ENCODE measurements at regions not wholly inside any gene's neighbourhood (a gene's known extent, or its start where the extent isn't known, plus 50 kb on each side); places are given as distances from the start of the nearest gene placed in this dataset.
A peak's percentile ranks its signal among the peaks of the same experiment; 100 is the strongest.

DNA sequence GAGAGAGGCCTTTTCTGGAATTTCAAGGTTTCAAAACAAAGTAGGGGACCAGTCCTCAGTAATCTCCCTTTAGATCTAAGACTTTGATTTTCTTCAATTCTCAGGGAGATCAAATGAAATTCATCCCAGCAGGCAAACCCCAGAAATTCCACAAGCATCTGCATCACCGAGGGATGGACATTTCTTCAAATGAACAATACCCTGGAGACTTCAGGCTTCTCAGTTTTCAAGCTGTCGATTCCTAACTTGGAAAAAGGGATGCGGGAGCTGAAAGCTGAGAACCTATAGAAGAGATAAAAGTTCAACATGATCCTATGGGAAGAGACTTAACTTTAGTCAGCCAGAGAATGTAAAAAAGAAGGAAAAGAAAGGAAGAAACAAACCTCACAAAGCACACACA is 296.9 kb upstream of the CDH5 start:
- TF ChIP-seq Cebpa-rat (IDR thresholded peaks at IDR 0.05), result no peak
- Histone ChIP-seq H3K4me1 (no peaks in the 10 kb centered on the region), H4K20me1 (no peaks in the 10 kb centered on the region), H3K27ac (no peak overlapping the region), H3K4me2 (no peak overlapping the region), H3K9me3 (replicated peaks in 1 of 11) (peaks cover 0 to 32% (median 11%) of the 10 kb centered on the region in 11 experiments; a peak in 13 of 22 replicates), H3K36me3 (no peaks in the 10 kb centered on the region), H3K9ac (no peak overlapping the region), H3K4me3 (no peak overlapping the region), H3K27me3 (no peaks in the 10 kb centered on the region)

DNA sequence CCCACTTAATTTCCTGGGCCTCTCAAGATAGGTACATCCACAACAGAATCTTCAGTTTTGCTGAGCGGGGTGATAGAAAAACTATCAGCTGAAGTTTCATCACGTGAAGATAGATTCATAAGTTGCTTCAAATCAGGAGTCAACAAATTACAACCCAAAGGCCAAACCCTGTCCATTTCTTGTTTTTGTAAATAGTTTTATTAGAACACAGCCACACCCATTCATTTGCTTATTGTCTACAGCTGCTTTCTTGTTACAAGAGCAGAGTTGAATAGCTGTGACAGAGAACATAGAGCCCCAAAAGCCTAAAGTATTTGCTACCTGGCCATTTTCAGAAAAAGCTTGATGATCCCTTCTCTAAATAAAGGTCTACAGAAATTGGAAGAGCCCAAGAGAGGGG is 300.1 kb upstream of the CDH5 start:
- Histone ChIP-seq H3K27ac (no peak overlapping the region), H3K4me2 (no peak overlapping the region), H3K9me3 (replicated peaks in 1 of 11) (peaks cover 0 to 11% (median 0%) of the 10 kb centered on the region in 11 experiments; a peak in 9 of 22 replicates), H3K4me3 (no peak overlapping the region), H4K20me1 (no peaks in the 10 kb centered on the region), H3K36me3 (no peaks in the 10 kb centered on the region), H3K27me3 (no peaks in the 10 kb centered on the region), H3K4me1 (peaks cover 0 to 4% (median 0%) of the 10 kb centered on the region in 10 experiments; a peak in 6 of 20 replicates), H3K9ac (no peak overlapping the region)
- TF ChIP-seq Cebpa-rat (IDR thresholded peaks at IDR 0.05), result no peak

DNA sequence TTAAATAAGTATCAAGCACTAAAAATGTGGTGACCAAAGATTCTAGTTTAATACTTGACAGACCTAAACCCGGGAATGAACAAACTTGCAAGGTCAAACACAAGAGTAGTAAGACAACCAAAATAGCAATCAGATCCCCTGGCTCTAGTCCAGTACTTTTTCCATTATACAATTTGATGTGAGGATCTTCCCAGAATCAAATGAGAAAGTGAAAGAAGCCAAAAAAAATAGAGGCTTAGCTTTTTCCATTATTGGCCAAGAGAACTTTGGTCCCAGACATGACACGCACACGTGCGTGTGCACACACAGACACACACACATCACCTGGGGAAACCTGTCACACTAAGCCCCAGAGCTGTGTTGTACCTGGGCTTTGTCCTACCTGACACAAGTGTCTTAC is 300.6 kb upstream of the CDH5 start:
- H3K27ac ChIP-seq, result no peak overlapping the region
- no peak overlapping the region for H3K4me2 ChIP-seq
- H3K36me3 ChIP-seq, result no peaks in the 10 kb centered on the region
- H3K9me3 ChIP-seq (replicated peaks in 1 of 11), result peaks cover 0 to 6% (median 0%) of the 10 kb centered on the region in 11 experiments; a peak in 4 of 22 replicates
- no peak overlapping the region for H3K9ac ChIP-seq
- H3K4me1 ChIP-seq, result peaks cover 0 to 8% (median 2%) of the 10 kb centered on the region in 10 experiments; a peak in 6 of 20 replicates
- no peaks in the 10 kb centered on the region for H3K27me3 ChIP-seq
- H4K20me1 ChIP-seq, result no peaks in the 10 kb centered on the region
- no peak overlapping the region for H3K4me3 ChIP-seq
- TF ChIP-seq Cebpa-rat (IDR thresholded peaks at IDR 0.05), result no peak

DNA sequence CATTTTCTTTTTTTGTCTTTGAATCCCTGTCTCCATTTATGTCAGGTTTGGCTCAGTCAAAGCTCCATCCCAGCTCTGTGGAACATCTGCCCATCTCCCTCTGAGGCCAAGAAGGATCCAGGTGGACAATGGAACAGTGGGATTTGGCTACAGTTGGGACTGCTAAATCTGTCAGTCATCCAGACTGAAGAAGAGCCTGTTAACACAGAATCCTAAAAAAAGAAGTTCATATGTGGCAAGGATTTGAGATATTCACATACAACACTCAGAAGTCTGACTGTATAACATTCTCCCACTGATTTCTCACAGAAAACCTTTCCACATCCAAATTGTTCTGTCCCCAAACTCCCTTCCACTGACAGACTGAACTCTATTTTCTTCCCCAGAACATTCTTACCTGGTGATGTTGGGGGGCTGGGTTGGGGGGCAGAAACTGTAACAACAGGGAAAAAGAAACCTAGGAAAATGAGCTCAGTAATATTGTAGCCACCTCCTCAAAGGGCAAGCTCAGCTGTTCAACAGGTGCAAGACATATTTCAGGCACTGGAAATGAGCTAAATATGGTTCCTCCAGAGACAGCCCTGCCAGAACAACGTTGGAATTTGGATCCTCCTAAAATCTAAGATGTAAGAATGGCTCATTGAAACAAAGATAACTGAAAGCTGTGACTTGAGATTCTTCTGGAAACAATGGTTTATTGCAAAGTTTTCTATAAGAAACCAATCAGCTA is 301.5 kb upstream of the CDH5 start:
- H3K9ac ChIP-seq, result no peak overlapping the region
- H3K9me3 ChIP-seq (replicated peaks in 1 of 11), result no peaks in the 10 kb centered on the region
- H3K4me3 ChIP-seq, result no peak overlapping the region
- no peak for TF ChIP-seq Cebpa-rat (IDR thresholded peaks at IDR 0.05)
- H3K4me2 ChIP-seq, result 0 out of 22 replicates have a peak overlapping the region, but pooled peaks of 1 of the 11 experiments have one; percentile 1
- no peaks in the 10 kb centered on the region for H3K36me3 ChIP-seq
- no peaks in the 10 kb centered on the region for H4K20me1 ChIP-seq
- no peak overlapping the region for H3K27ac ChIP-seq
- H3K27me3 ChIP-seq, result no peaks in the 10 kb centered on the region
- H3K4me1 ChIP-seq, result peaks cover 0 to 15% (median 3%) of the 10 kb centered on the region in 10 experiments; a peak in 9 of 20 replicates

DNA sequence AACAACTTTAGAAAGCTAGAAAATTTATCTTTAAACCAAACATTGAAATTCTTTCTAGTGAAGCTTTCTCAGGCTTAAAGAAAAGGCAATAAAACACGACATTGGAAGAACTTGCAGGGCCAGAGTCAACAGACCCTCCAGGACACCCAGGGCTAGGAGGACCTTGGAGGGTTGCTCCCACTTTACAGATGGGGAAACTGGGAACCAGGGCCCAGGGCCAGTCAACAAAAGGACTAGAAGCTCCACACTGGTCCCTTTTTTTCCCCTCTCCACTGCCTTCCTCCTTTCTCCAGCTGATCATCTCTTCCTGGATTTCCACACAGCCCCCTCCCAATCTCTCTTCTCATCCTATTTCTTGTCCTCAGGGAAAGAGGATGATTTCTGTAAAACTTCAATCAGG is 307.7 kb upstream of the CDH5 start:
- no peak overlapping the region for H3K4me3 ChIP-seq
- H3K27ac ChIP-seq, result no peak overlapping the region
- no peak for TF ChIP-seq Cebpa-rat (IDR thresholded peaks at IDR 0.05)
- H3K4me2 ChIP-seq, result no peak overlapping the region
- peaks cover 16 to 41% (median 23%) of the 10 kb centered on the region in 10 experiments for H3K4me1 ChIP-seq
- no peaks in the 10 kb centered on the region for H3K36me3 ChIP-seq
- H3K9me3 ChIP-seq (replicated peaks in 1 of 11), result no peaks in the 10 kb centered on the region
- no peaks in the 10 kb centered on the region for H3K27me3 ChIP-seq
- no peaks in the 10 kb centered on the region for H4K20me1 ChIP-seq
- no peak overlapping the region for H3K9ac ChIP-seq

DNA sequence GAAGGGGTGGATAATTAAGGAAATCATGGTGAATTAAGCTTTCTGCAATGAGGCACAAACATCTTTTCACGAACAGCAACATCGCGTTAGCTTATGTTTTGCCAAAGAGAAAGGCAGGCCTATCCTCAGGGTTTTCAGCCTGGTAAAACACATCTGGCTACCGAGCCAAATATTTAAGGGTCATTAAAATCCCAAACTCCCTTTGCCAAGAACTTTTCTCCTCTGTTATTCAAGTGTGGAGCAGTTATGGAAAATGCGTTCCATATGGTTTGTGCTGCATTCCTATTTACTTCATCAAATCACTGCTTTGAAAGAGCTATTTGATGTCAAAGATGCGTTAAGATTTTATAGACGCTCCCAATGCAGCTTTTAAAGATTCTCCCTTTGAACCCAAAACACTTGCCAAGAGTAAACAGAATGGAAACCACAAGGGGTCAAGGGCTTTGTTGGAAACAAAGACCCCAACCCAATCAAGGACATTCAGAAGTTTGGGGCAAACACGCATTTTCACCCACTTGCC is 308.3 kb upstream of the CDH5 start:
- Histone ChIP-seq H3K36me3 (no peaks in the 10 kb centered on the region), H3K4me3 (no peak overlapping the region), H3K4me1 (peaks cover 16 to 41% (median 23%) of the 10 kb centered on the region in 10 experiments), H3K27ac (no peak overlapping the region), H4K20me1 (no peaks in the 10 kb centered on the region), H3K9ac (no peak overlapping the region), H3K9me3 (replicated peaks in 1 of 11) (no peaks in the 10 kb centered on the region), H3K27me3 (no peaks in the 10 kb centered on the region), H3K4me2 (no peak overlapping the region)
- TF ChIP-seq Cebpa-rat (IDR thresholded peaks at IDR 0.05), result no peak

DNA sequence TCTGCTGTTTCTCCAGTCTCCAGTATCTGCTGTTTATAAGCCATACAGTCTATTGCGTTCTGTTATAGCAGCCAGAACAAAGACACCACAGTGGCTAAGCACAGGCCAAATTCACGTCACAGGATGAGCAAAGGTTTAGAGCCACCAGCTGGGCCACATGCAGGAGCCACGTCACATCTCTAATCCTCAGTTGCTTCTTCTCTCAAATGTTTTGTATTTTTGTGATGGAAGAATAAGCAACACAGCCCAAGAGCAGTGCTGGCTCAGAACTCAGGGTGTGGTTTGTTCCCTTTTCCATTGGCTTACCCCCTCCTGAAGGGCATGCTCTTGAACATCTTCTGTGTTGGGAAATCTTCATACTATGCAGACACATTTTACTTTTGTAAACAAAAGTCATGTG is 309.4 kb upstream of the CDH5 start:
- TF ChIP-seq Cebpa-rat (IDR thresholded peaks at IDR 0.05), result no peak
- Histone ChIP-seq H3K9me3 (replicated peaks in 1 of 11) (no peaks in the 10 kb centered on the region), H3K4me1 (peaks cover 16 to 41% (median 23%) of the 10 kb centered on the region in 10 experiments), H3K9ac (no peak overlapping the region), H3K27ac (no peak overlapping the region), H3K4me2 (peak overlapping the region in 6 of 11 experiments; percentile 44 to 83 (median 76); a peak in 9 of 22 replicates), H3K4me3 (no peak overlapping the region), H3K36me3 (no peaks in the 10 kb centered on the region), H4K20me1 (no peaks in the 10 kb centered on the region), H3K27me3 (no peaks in the 10 kb centered on the region)

DNA sequence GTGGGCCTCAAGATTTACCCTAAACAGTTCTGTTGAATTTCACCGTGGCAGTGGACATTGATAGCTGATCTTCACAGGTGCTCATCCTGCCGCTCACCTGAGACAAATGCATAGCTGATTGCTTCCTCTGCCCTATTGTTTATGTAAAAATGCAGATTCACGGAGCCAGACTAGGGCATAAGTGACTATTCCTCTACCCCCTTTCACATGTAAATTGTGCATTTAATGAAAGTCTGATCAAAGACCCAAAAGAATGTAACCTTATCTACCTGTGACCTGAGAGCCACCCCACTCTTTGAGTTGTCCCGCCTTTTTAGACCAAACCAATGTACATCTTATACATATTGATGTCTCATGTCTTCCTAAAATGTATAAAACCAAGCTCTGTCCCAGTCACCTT is 312.4 kb upstream of the CDH5 start:
- Histone ChIP-seq H3K4me3 (no peak overlapping the region), H3K9me3 (replicated peaks in 1 of 11) (no peaks in the 10 kb centered on the region), H3K27ac (no peak overlapping the region), H3K9ac (no peak overlapping the region), H4K20me1 (no peaks in the 10 kb centered on the region), H3K4me2 (no peak overlapping the region), H3K4me1 (peaks cover 16 to 23% (median 20%) of the 10 kb centered on the region in 10 experiments), H3K36me3 (no peaks in the 10 kb centered on the region), H3K27me3 (no peaks in the 10 kb centered on the region)
- TF ChIP-seq Cebpa-rat (IDR thresholded peaks at IDR 0.05), result no peak

DNA sequence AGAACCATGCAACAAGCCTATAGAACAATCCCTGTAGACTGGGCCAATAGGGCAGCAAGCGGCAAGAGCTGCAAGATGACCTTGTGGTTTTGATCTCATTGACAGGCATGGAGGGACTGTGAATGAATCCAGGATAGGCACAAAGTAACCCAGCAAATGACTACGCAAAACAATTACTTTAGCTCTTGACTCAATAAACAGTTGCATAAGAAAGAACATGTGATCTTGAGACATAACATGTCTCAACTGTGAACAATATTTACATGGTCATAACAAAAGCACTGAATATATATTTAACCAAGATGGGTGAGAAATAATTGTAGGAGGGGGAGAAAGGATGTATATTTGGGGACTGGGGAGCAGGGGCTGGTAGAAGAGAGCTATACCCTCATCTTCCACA is 313.7 kb upstream of the CDH5 start:
- TF ChIP-seq Cebpa-rat (IDR thresholded peaks at IDR 0.05), result no peak
- Histone ChIP-seq H3K4me1 (peaks cover 16 to 23% (median 20%) of the 10 kb centered on the region in 10 experiments), H4K20me1 (no peaks in the 10 kb centered on the region), H3K27ac (no peak overlapping the region), H3K4me3 (no peak overlapping the region), H3K9ac (no peak overlapping the region), H3K36me3 (no peaks in the 10 kb centered on the region), H3K4me2 (no peak overlapping the region), H3K27me3 (no peaks in the 10 kb centered on the region), H3K9me3 (replicated peaks in 1 of 11) (no peaks in the 10 kb centered on the region)

DNA sequence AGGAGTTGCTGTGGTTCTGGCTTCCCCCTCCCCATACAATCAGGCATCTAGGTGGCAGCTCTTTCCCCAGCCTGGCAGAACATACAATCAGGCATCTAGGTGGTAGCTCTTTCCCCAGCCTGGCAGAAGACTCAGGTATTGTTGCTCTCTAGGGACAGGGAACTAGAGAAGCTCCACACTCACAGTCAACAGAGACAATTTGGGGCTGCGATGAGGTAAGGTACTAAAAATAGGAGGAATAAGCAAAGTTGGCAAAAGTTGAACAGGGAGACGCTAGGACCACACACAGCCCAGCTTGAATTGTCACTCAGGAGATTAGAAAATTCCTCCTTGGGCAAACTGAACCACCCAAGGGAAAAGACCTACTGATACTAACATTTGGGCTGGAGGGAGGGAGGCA is 315.5 kb upstream of the CDH5 start:
- H3K4me2 ChIP-seq, result no peak overlapping the region
- H4K20me1 ChIP-seq, result no peaks in the 10 kb centered on the region
- H3K36me3 ChIP-seq, result no peaks in the 10 kb centered on the region
- no peak for TF ChIP-seq Cebpa-rat (IDR thresholded peaks at IDR 0.05)
- no peak overlapping the region for H3K27ac ChIP-seq
- H3K9me3 ChIP-seq (replicated peaks in 1 of 11), result no peaks in the 10 kb centered on the region
- H3K4me3 ChIP-seq, result no peak overlapping the region
- H3K4me1 ChIP-seq, result peaks cover 7 to 11% (median 9%) of the 10 kb centered on the region in 10 experiments
- H3K27me3 ChIP-seq, result no peaks in the 10 kb centered on the region
- H3K9ac ChIP-seq, result no peak overlapping the region

Data from BLaER1 treated with 17β-estradiol and CSF1 and Interleukin-3, amounts not matched to agents 10 nM and 100 nM (cell line).